Heart left ventricle (tissue), 16 donors: ENCODE measurements at regions not wholly inside any gene's neighbourhood (a gene's known extent, or its start where the extent isn't known, plus 50 kb on each side); places are given as distances from the start of the nearest gene placed in this dataset.

ENCODE experiments used
- ATAC-seq, 4 donors: fragments of 200-7000 bp; cut with Tn5 transposase; one replicate each; pipeline ENCODE4 v1.9.1; 2020 to 2022; ENCODE audit warnings: moderate library complexity in 4 of 4, mild to moderate bottlenecking in 3 of 4, moderate number of reproducible peaks in 1 of 4
- DNase-seq, 5 donors: peaks; one replicate each; pipeline ENCODE4 v3.0.0-alpha.2; 2020
- H3K27ac ChIP-seq, 12 donors: fragments of 200-600 bp; sonication (generic) in 4 of 12; one replicate each; pipeline versions ENCODE4 v1.5.0 to v1.8.0; 2016 to 2022; ENCODE audit warnings: mild to moderate bottlenecking in 2 of 12
- H3K27me3 ChIP-seq, 9 donors: fragments of 200-600 bp; sonication (generic) in 2 of 9; one replicate each; pipeline versions ENCODE4 v1.5.1 to v1.8.0; 2016 to 2022; ENCODE audit warnings: mild to moderate bottlenecking in 3 of 9
- H3K36me3 ChIP-seq, 9 donors: fragments of 200-600 bp; sonication (generic) in 2 of 9; one replicate each; pipeline versions ENCODE4 v1.5.0 to v1.8.0; 2018 to 2022; ENCODE audit warnings: mild to moderate bottlenecking in 2 of 9
- H3K4me1 ChIP-seq, 12 donors: fragments of 200-600 bp; sonication (generic) in 4 of 12; one replicate each; pipeline versions ENCODE4 v1.5.0 to v1.8.0; 2016 to 2022; ENCODE audit warnings: mild to moderate bottlenecking in 3 of 12
- H3K4me3 ChIP-seq, 12 donors: fragments of 200-600 bp; sonication (generic) in 4 of 12; one replicate each; pipeline versions ENCODE4 v1.5.0 to v1.8.0; 2017 to 2022; ENCODE audit warnings: mild to moderate bottlenecking in 9 of 12, moderate library complexity in 4 of 12
- H3K9me3 ChIP-seq, 12 donors: fragments of 200-600 bp; sonication (generic) in 4 of 12; one replicate each; pipeline versions ENCODE4 v1.5.0 to v1.8.0; 2016 to 2022; ENCODE audit warnings: mild to moderate bottlenecking in 1 of 12
- POLR2A ChIP-seq, 2 donors: fragments of 450-650 bp; IDR thresholded peaks; one replicate each; pipeline ENCODE4 v1.6.1; 2017; ENCODE audit warnings: antibody characterized with exemption in 2 of 2, mild to moderate bottlenecking in 2 of 2, moderate library complexity in 2 of 2
- WGBS, 4 donors: extraction: QIAGEN DNeasy Blood & Tissue Kit in 2 of 4; methylation state at CpG; one replicate each; pipeline versions ENCODE4 v1.1.5 to v1.1.7; 2013 to 2018; 5-methylcytosine and 5-hydroxymethylcytosine counted together
- intact Hi-C, 10 donors: fragments of 100-400 bp; cut with DNase I; formaldehyde crosslinking; loops; one replicate each; pipeline versions ENCODE4 v1.11.1 to v1.14.2; 2022
- TF ChIP-seq, protein P1 (sequence below), 12 donors: fragments of 200-600 bp; sonication (generic) in 4 of 12; IDR thresholded peaks; one replicate each; pipeline versions ENCODE4 v1.5.0 to v1.8.0; 2018 to 2022; ENCODE audit warnings: antibody characterized with exemption in 12 of 12, mild to moderate bottlenecking in 5 of 12
- donor health status: ischemic (EF 13 %, LVEDD 7.1; RV severe dilation, severe dysfunction).
- donor health status: healthy with polysubstance abuse.
- donor health status: DM: no; HTN: yes; CAD: no.
- donor health status: DM: no; HTN: no; CAD: no.
- donor health status: ischemic (EF 25% LVEDD 6.9; RV normal size, moderate dysfunction).
- donor health status: ischemic (EF 25% LVEDD 5.7; RV mildly dilated, moderate dysfunction).
- donor health status: healthy.
- donor health status: DM: yes; HTN: yes; CAD: no.
- donor health status: ischemic (EF 35%, LVEDD 5.7; RV mildly dilated, moderate dysfunction).
- donor health status: nonischemic (EF 11% LVEDD 7.7; RV severe dilation, severe dysfunction).
- donor health status: DM: yes; HTN: yes; CAD: no.
- donor health status: PGD.
- donor health status: ischemic (EF 29% LVEDD 5.4; RV normal size, mild dysfunction).
- donor health status: nonischemic (EF 23%, LVEDD 6.1; RV moderate dilation, normal function).

GRCh38 chr12:65585648-65586602 lies 238.4 kb upstream of the HMGA2 start:
- no peaks in the 10 kb centered on the region for H3K36me3 ChIP-seq
- no peaks in the 10 kb centered on the region for H3K27me3 ChIP-seq
- intact Hi-C loops = no loop called here
- TF ChIP-seq, protein P1, sequence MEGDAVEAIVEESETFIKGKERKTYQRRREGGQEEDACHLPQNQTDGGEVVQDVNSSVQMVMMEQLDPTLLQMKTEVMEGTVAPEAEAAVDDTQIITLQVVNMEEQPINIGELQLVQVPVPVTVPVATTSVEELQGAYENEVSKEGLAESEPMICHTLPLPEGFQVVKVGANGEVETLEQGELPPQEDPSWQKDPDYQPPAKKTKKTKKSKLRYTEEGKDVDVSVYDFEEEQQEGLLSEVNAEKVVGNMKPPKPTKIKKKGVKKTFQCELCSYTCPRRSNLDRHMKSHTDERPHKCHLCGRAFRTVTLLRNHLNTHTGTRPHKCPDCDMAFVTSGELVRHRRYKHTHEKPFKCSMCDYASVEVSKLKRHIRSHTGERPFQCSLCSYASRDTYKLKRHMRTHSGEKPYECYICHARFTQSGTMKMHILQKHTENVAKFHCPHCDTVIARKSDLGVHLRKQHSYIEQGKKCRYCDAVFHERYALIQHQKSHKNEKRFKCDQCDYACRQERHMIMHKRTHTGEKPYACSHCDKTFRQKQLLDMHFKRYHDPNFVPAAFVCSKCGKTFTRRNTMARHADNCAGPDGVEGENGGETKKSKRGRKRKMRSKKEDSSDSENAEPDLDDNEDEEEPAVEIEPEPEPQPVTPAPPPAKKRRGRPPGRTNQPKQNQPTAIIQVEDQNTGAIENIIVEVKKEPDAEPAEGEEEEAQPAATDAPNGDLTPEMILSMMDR (IDR thresholded peaks at IDR 0.05) = no peak
- TF ChIP-seq POLR2A (IDR thresholded peaks at IDR 0.05) = no peak
- no peaks in the 10 kb centered on the region for H3K4me1 ChIP-seq
- WGBS, 4 donors = 58 to 69% (median 64%) methylated on average over 3 of the region's 3 CpGs
- H3K4me3 ChIP-seq = no peak overlapping the region
- H3K9me3 ChIP-seq = no peaks in the 10 kb centered on the region
- no peak overlapping the region for H3K27ac ChIP-seq
- ATAC-seq (no peak), DNase-seq (no peak)

DNA sequence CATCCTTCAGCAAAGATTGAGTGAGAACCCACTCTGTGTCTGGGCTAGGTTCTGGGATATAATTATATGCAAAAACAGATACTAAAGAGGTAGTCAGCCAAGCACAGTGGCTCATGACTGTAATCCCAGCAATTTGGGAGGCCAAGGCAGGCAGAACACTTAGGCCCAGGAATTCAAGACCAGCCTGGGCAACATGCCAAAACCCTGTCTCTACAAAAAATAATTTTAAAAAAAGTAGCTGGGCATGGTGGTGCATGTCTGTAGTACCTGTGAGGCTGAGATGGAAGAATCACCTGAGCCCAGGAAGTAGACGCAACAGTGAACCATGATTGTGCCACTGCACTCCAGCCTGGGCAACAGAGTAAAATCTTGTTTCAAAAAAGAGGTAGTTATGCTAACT lies 237.5 kb upstream of the HMGA2 start:
- DNase-seq = no peak
- no peak overlapping the region for H3K27ac ChIP-seq
- intact Hi-C loops = no loop called here
- no peak overlapping the region for H3K4me3 ChIP-seq
- no peak for ATAC-seq
- H3K9me3 ChIP-seq = no peaks in the 10 kb centered on the region
- H3K4me1 ChIP-seq = no peaks in the 10 kb centered on the region
- WGBS, 4 donors = 96 to 100% (median 99%) methylated on average over 1 of the region's 1 CpG
- H3K27me3 ChIP-seq = no peaks in the 10 kb centered on the region
- no peaks in the 10 kb centered on the region for H3K36me3 ChIP-seq
- TF ChIP-seq, protein P1 (IDR thresholded peaks at IDR 0.05) = no peak
- no peak for TF ChIP-seq POLR2A (IDR thresholded peaks at IDR 0.05)

- Histone ChIP-seq H3K27me3 (no peaks in the 10 kb centered on the region), H3K4me1 (peaks cover 0 to 19% (median 0%) of the 10 kb centered on the region in 12 donors), H3K36me3 (no peaks in the 10 kb centered on the region), H3K27ac (no peak overlapping the region), H3K4me3 (no peak overlapping the region), H3K9me3 (no peaks in the 10 kb centered on the region)
- WGBS, 4 donors = 92 to 97% (median 95%) methylated on average over 4 of the region's 4 CpGs
- intact Hi-C loops = no loop called here
- TF ChIP-seq POLR2A (IDR thresholded peaks at IDR 0.05) = no peak
- TF ChIP-seq, protein P1 (IDR thresholded peaks at IDR 0.05) = no peak
- no peak for DNase-seq
- no peak for ATAC-seq
Measured at GRCh38 chr12:65590318-65590717, 234.0 kb upstream of the HMGA2 start.

- H3K27me3 ChIP-seq = no peaks in the 10 kb centered on the region
- ATAC-seq (no peak), DNase-seq (no peak)
- peaks cover 0 to 19% (median 0%) of the 10 kb centered on the region in 12 donors for H3K4me1 ChIP-seq
- WGBS, 4 donors = 90 to 98% (median 91%) methylated on average over 3 of the region's 3 CpGs
- intact Hi-C loops = no loop called here
- TF ChIP-seq, protein P1 (IDR thresholded peaks at IDR 0.05) = no peak
- no peak for TF ChIP-seq POLR2A (IDR thresholded peaks at IDR 0.05)
- H3K4me3 ChIP-seq = no peak overlapping the region
- H3K9me3 ChIP-seq = no peaks in the 10 kb centered on the region
- no peak overlapping the region for H3K27ac ChIP-seq
- H3K36me3 ChIP-seq = no peaks in the 10 kb centered on the region
Measured at GRCh38 chr12:65592416-65592815, 231.9 kb upstream of the HMGA2 start.
